ENCODE measurements at regions not wholly inside any gene's neighbourhood (a gene's known extent, or its start where the extent isn't known, plus 50 kb on each side); places are given as distances from the start of the nearest gene placed in this dataset.

DNA sequence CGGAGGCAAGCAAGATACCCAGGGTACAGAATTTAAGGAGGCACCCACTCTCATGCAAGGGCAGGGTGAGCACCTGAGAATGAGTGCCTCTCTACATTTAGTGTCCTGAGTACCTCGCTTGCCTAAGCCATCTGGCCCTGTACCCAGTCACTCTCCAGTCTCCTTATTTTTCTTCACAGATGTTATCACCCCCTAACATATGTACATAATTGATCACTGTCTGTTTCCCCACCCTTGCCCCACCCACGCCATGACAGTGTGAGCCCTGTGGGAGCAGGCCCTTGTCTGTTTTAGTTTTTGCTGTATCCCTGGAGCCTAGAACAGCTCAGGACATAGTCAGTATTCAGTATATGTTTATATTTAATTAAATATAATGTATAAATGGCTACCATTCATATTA lies 113.6 kb downstream of the SPRY1 start:
- Histone ChIP-seq H3K36me3 (ENCODE audit: control insufficient read depth, insufficient read depth, low read length) (no peaks in the 10 kb centered on the region), H3K4me1 (ENCODE audit: control insufficient read depth, insufficient read depth, low read length) (peaks cover 8% of the 10 kb centered on the region), H3K27me3 (ENCODE audit: control insufficient read depth, insufficient read depth, low read length) (no peaks in the 10 kb centered on the region), H3K4me3 (ENCODE audit: low read length) (no peak overlapping the region), H3K9me3 (ENCODE audit: control insufficient read depth, insufficient read depth, low read length) (no peaks in the 10 kb centered on the region), H3K27ac (ENCODE audit: low read length) (no peak overlapping the region)
- H3K9me3 Mint-ChIP-seq: peaks cover 0 to 2% of the 10 kb centered on the region in 2 donors
- no peak overlapping the region for H3K27ac Mint-ChIP-seq
- no peak overlapping the region for H3K4me3 Mint-ChIP-seq
- no peaks in the 10 kb centered on the region for H3K36me3 Mint-ChIP-seq
- ATAC-seq (no peak), DNase-seq (no peak)
- WGBS (ENCODE audit: insufficient coverage): 94% methylated on average over 2 of the region's 3 CpGs
- TF ChIP-seq, protein P1, sequence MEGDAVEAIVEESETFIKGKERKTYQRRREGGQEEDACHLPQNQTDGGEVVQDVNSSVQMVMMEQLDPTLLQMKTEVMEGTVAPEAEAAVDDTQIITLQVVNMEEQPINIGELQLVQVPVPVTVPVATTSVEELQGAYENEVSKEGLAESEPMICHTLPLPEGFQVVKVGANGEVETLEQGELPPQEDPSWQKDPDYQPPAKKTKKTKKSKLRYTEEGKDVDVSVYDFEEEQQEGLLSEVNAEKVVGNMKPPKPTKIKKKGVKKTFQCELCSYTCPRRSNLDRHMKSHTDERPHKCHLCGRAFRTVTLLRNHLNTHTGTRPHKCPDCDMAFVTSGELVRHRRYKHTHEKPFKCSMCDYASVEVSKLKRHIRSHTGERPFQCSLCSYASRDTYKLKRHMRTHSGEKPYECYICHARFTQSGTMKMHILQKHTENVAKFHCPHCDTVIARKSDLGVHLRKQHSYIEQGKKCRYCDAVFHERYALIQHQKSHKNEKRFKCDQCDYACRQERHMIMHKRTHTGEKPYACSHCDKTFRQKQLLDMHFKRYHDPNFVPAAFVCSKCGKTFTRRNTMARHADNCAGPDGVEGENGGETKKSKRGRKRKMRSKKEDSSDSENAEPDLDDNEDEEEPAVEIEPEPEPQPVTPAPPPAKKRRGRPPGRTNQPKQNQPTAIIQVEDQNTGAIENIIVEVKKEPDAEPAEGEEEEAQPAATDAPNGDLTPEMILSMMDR (IDR thresholded peaks at IDR 0.05): no peak
- H3K4me1 Mint-ChIP-seq: peaks cover 8% of the 10 kb centered on the region in 2 donors
- intact Hi-C loops (cut with micrococcal nuclease): no loop called here
- peaks cover 6 to 14% of the 10 kb centered on the region in 2 donors for H3K27me3 Mint-ChIP-seq (ENCODE audit: low read depth in 2 of 2)

DNA sequence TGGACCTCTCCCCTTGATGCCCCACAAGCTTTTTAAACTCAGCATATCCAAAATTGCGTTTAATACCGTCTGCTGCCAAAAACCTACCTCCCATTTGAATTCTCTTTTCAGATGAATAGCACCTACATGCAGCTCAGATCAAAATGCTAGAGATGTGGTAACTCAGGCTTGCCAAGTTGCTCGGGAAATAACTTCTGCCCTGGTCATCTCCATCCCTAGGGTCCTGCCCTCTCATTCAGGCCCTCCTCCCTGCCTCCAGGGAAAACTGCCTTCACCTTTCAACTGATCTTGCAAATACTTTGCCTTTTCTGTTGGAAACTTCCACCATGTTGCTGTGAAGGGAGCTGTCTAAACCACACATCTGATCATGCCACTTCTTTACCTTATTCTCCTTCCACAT lies 114.1 kb downstream of the SPRY1 start:
- 95% methylated on average over 3 of the region's 3 CpGs for WGBS (ENCODE audit: insufficient coverage)
- Histone ChIP-seq H3K4me3 (ENCODE audit: low read length) (no peak overlapping the region), H3K27me3 (ENCODE audit: control insufficient read depth, insufficient read depth, low read length) (no peaks in the 10 kb centered on the region), H3K4me1 (ENCODE audit: control insufficient read depth, insufficient read depth, low read length) (peaks cover 5% of the 10 kb centered on the region), H3K9me3 (ENCODE audit: control insufficient read depth, insufficient read depth, low read length) (no peaks in the 10 kb centered on the region), H3K27ac (ENCODE audit: low read length) (no peak overlapping the region), H3K36me3 (ENCODE audit: control insufficient read depth, insufficient read depth, low read length) (no peaks in the 10 kb centered on the region)
- intact Hi-C loops (cut with micrococcal nuclease): no loop called here
- Mint-ChIP-seq H3K4me1 (peaks cover 3 to 4% of the 10 kb centered on the region in 2 donors), H3K27ac (no peak overlapping the region), H3K4me3 (no peak overlapping the region), H3K9me3 (peaks cover 0 to 2% of the 10 kb centered on the region in 2 donors), H3K27me3 (ENCODE audit: low read depth in 2 of 2) (peaks cover 2 to 9% of the 10 kb centered on the region in 2 donors), H3K36me3 (no peaks in the 10 kb centered on the region)
- no peak for ATAC-seq
- TF ChIP-seq, protein P1 (IDR thresholded peaks at IDR 0.05): no peak
- DNase-seq: no peak

DNA sequence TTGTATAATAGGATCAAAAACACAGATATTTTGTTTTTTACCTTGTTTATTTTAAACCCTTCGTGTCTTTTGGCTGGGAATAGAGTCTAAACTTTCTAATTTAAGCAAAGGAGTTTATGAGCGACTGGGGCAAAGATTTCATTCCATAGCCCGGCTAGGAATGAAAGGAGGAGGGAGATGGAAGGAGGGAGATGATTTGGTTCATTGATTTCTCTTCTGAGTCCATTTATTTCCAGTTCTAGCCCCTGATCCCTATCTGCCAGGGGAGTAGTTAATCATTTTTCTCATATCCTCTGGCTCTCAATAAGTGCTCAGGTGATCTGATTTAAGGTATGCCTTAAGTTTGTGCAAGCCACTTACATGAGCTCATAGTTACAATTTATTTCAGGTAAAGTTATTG lies 120.0 kb downstream of the SPRY1 start:
- no peaks in the 10 kb centered on the region for H3K4me1 Mint-ChIP-seq
- H3K4me3 ChIP-seq (ENCODE audit: low read length): no peak overlapping the region
- TF ChIP-seq, protein P1 (IDR thresholded peaks at IDR 0.05): no peak
- intact Hi-C loops (cut with micrococcal nuclease): no loop called here
- H3K27me3 ChIP-seq (ENCODE audit: control insufficient read depth, insufficient read depth, low read length): no peaks in the 10 kb centered on the region
- no peak overlapping the region for H3K4me3 Mint-ChIP-seq
- no peaks in the 10 kb centered on the region for H3K4me1 ChIP-seq (ENCODE audit: control insufficient read depth, insufficient read depth, low read length)
- H3K9me3 ChIP-seq (ENCODE audit: control insufficient read depth, insufficient read depth, low read length): no peaks in the 10 kb centered on the region
- H3K27ac Mint-ChIP-seq: no peak overlapping the region
- ATAC-seq (no peak), DNase-seq (no peak)
- no peaks in the 10 kb centered on the region for H3K36me3 ChIP-seq (ENCODE audit: control insufficient read depth, insufficient read depth, low read length)
- no peak overlapping the region for H3K27ac ChIP-seq (ENCODE audit: low read length)
- H3K36me3 Mint-ChIP-seq: no peaks in the 10 kb centered on the region
- no peaks in the 10 kb centered on the region for H3K27me3 Mint-ChIP-seq (ENCODE audit: low read depth in 2 of 2)
- peaks cover 0 to 2% of the 10 kb centered on the region in 2 donors for H3K9me3 Mint-ChIP-seq
- 95% methylated on average over 3 of the region's 3 CpGs for WGBS (ENCODE audit: insufficient coverage)

DNA sequence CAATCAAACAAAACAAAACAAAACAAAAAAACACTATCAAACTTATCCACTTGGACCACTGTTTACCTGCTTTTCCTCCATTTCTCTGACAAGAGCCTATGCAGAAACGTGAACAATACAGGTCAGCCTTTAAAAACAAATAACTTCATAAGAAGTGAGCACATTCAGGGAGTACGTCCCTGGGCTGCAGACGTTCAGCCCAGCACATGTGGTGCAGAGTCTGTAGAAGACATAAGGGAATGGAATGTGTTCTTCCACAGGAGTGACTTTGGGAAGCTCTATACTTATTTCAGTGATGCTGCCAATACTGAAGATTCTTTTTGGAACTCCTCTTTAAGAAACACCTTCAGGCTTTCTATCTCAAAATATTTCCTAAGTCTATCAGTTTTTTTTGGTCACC lies 120.6 kb downstream of the SPRY1 start:
- DNase-seq (no peak), ATAC-seq (no peak)
- H3K4me3 Mint-ChIP-seq: no peak overlapping the region
- WGBS (ENCODE audit: insufficient coverage): 100% methylated on average over 3 of the region's 3 CpGs
- H3K4me1 Mint-ChIP-seq: no peaks in the 10 kb centered on the region
- H3K36me3 Mint-ChIP-seq: no peaks in the 10 kb centered on the region
- Histone ChIP-seq H3K27ac (ENCODE audit: low read length) (no peak overlapping the region), H3K9me3 (ENCODE audit: control insufficient read depth, insufficient read depth, low read length) (no peaks in the 10 kb centered on the region), H3K36me3 (ENCODE audit: control insufficient read depth, insufficient read depth, low read length) (no peaks in the 10 kb centered on the region), H3K4me1 (ENCODE audit: control insufficient read depth, insufficient read depth, low read length) (no peaks in the 10 kb centered on the region), H3K27me3 (ENCODE audit: control insufficient read depth, insufficient read depth, low read length) (no peaks in the 10 kb centered on the region), H3K4me3 (ENCODE audit: low read length) (no peak overlapping the region)
- no peak overlapping the region for H3K27ac Mint-ChIP-seq
- no peaks in the 10 kb centered on the region for H3K27me3 Mint-ChIP-seq (ENCODE audit: low read depth in 2 of 2)
- TF ChIP-seq, protein P1 (IDR thresholded peaks at IDR 0.05): no peak
- H3K9me3 Mint-ChIP-seq: peaks cover 0 to 2% of the 10 kb centered on the region in 2 donors
- intact Hi-C loops (cut with micrococcal nuclease): no loop called here
